ENCODE measurements at regions not wholly inside any gene's neighbourhood (a gene's known extent, or its start where the extent isn't known, plus 50 kb on each side); places are given as distances from the start of the nearest gene placed in this dataset.

- TF ChIP-seq POLR2AphosphoS5 (IDR thresholded peaks at IDR 0.05; ENCODE audit: borderline replicate concordance, low read depth, low read length) (no peak), EZH2 (IDR thresholded peaks at IDR 0.05) (no peak)
Observed at GRCh38 chr2:176508984-176509740, 239.9 kb downstream of the MTX2 start.
